Smooth muscle cell (in vitro differentiated cells): ENCODE measurements at regions not wholly inside any gene's neighbourhood (a gene's known extent, or its start where the extent isn't known, plus 50 kb on each side); places are given as distances from the start of the nearest gene placed in this dataset.

Experiments
- DNase-seq: peaks from one replicate; lab custom pipeline; 2025; ENCODE audit not compliant: unreplicated experiment; lab: John Stamatoyannopoulos, UW
- H2AFZ ChIP-seq: fragments of 200-600 bp; sonication (generic); 2 replicates; pipeline ENCODE4 v1.6.0; 2016; ENCODE audit warnings: antibody characterized with exemption, low read depth, mild to moderate bottlenecking
- H3F3A ChIP-seq: fragments of 200-600 bp; sonication (generic); 2 replicates; pipeline ENCODE4 v1.6.0; 2017; ENCODE audit warnings: antibody characterized with exemption, low read depth
- H3K27ac ChIP-seq: fragments of 200-600 bp; sonication (generic); 2 replicates; pipeline ENCODE4 v1.5.1; 2016; ENCODE audit warnings: low read depth, mild to moderate bottlenecking
- H3K27me3 ChIP-seq: fragments of 200-600 bp; sonication (generic); 2 replicates; pipeline ENCODE4 v1.6.1; 2016; ENCODE audit warnings: low read depth, mild to moderate bottlenecking
- H3K36me3 ChIP-seq: fragments of 200-600 bp; sonication (generic); 2 replicates; pipeline ENCODE4 v1.5.1; 2016; ENCODE audit warnings: low read depth
- H3K4me1 ChIP-seq: fragments of 200-600 bp; sonication (generic); 2 replicates; pipeline ENCODE4 v1.5.1; 2016; ENCODE audit warnings: low read depth
- H3K4me2 ChIP-seq: fragments of 200-600 bp; sonication (generic); 2 replicates; pipeline ENCODE4 v1.6.0; 2016; ENCODE audit warnings: mild to moderate bottlenecking
- H3K4me3 ChIP-seq: fragments of 200-600 bp; sonication (generic); 2 replicates; pipeline ENCODE4 v1.5.1; 2016; ENCODE audit warnings: mild to moderate bottlenecking
- H3K79me2 ChIP-seq: fragments of 200-600 bp; sonication (generic); 2 replicates; pipeline ENCODE4 v1.6.0; 2016; ENCODE audit warnings: low read depth, mild to moderate bottlenecking
- H3K9ac ChIP-seq: fragments of 200-600 bp; sonication (generic); 2 replicates; pipeline ENCODE4 v1.6.0; 2016; ENCODE audit warnings: low read depth
- H3K9me3 ChIP-seq: fragments of 200-600 bp; sonication (generic); replicated peaks from 2 replicates; pipeline ENCODE4 v1.5.1; 2016; ENCODE audit warnings: low read depth
- H4K20me1 ChIP-seq: fragments of 200-600 bp; sonication (generic); 2 replicates; pipeline ENCODE4 v1.6.0; 2016; ENCODE audit warnings: low read depth
- WGBS: methylation state at CpG from one replicate; pipeline ENCODE4 v1.1.7; 2016; ENCODE audit warnings: low lambda C conversion rate; 5-methylcytosine and 5-hydroxymethylcytosine counted together
- TF ChIP-seq, protein P1 (sequence below): fragments of 200-600 bp; sonication (generic); IDR thresholded peaks from 2 replicates; pipeline ENCODE4 v1.5.1; 2017; ENCODE audit warnings: borderline replicate concordance, mild to moderate bottlenecking, antibody characterized with exemption; ENCODE audit not compliant: insufficient read depth, poor library complexity, severe bottlenecking

DNA sequence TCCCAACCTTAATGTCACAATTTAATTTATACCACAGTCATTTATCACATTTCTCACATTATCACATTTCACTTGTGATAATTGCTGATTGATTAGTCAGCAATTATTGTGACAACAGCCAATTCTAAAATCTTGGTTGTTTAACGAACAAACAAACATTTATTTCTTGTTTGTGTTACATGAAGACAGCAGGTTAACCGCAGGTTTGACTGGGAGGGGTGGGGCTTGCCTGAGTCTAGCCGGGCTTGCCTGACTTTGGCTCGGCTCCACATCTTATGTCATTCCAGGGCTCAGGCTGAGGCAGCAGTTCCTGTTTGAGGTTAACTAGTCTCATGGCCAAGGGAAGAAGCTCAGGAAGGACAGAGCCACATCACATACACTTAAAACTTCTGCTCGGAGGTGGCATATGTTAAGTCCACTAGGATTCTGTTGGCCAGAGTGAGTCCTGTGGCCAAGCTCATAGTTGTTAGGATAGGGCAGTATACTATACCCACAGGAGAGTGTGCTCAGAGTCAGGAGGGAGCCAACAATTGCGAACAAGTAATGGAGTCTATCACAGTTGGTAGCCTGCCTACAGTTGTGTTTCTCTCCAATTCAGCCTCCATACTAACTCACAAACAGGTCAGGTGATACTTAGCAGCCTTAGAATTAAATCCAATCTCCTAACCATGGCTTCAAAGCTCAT, 90.0 kb upstream of the IFNGR1 start:
- Histone ChIP-seq H3K79me2 (no peaks in the 10 kb centered on the region), H3K27ac (no peak overlapping the region), H3F3A (no peaks in the 10 kb centered on the region), H3K9ac (no peak overlapping the region), H3K4me2 (peak overlapping the region; percentile 14), H4K20me1 (no peaks in the 10 kb centered on the region), H3K4me3 (no peak overlapping the region), H2AFZ (no peak overlapping the region), H3K4me1 (no peaks in the 10 kb centered on the region), H3K27me3 (no peaks in the 10 kb centered on the region), H3K9me3 (no peaks in the 10 kb centered on the region), H3K36me3 (no peaks in the 10 kb centered on the region)
- no peak for DNase-seq
- TF ChIP-seq, protein P1, sequence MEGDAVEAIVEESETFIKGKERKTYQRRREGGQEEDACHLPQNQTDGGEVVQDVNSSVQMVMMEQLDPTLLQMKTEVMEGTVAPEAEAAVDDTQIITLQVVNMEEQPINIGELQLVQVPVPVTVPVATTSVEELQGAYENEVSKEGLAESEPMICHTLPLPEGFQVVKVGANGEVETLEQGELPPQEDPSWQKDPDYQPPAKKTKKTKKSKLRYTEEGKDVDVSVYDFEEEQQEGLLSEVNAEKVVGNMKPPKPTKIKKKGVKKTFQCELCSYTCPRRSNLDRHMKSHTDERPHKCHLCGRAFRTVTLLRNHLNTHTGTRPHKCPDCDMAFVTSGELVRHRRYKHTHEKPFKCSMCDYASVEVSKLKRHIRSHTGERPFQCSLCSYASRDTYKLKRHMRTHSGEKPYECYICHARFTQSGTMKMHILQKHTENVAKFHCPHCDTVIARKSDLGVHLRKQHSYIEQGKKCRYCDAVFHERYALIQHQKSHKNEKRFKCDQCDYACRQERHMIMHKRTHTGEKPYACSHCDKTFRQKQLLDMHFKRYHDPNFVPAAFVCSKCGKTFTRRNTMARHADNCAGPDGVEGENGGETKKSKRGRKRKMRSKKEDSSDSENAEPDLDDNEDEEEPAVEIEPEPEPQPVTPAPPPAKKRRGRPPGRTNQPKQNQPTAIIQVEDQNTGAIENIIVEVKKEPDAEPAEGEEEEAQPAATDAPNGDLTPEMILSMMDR: no peak
- WGBS: 44% methylated on average over 6 of the region's 6 CpGs

DNA sequence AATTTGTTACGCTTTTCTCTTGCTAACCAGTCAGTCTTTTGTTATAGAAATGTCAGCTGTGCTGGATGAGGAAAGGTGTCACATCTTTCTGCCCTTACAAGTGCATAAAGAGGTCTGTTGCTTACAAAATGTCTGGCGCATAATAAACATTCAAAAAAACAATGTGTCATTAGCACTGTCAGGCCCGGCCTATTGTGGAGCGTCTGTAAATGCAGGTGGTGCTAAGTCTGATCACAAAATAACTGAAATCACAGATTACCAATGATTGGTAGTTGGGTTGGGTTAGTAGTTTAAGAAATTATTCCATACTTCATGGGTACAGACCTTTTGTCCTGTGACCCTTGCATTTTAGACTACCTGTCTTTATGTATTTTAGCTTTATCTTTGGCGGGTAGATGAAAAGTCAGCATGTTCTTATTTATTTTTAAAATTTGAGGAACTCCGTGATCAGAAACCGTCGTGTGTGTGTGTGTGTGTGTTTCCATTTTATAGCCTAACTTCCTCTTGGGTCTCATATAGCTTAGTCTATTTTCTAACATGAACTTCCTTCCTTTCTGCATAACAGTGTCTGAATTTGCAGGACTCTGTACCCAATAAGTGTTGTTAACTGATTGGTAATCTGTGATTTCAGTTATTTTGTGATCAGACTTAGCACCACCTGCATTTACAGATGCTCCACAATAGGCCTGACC, 88.1 kb upstream of the IFNGR1 start:
- H3K79me2 ChIP-seq: no peaks in the 10 kb centered on the region
- no peaks in the 10 kb centered on the region for H3K27me3 ChIP-seq
- H3K4me3 ChIP-seq: no peak overlapping the region
- H3K27ac ChIP-seq: no peak overlapping the region
- no peaks in the 10 kb centered on the region for H3K4me1 ChIP-seq
- no peak for DNase-seq
- H3K36me3 ChIP-seq: no peaks in the 10 kb centered on the region
- no peak overlapping the region for H3K4me2 ChIP-seq
- no peaks in the 10 kb centered on the region for H3F3A ChIP-seq
- TF ChIP-seq, protein P1: no peak
- H3K9me3 ChIP-seq: no peaks in the 10 kb centered on the region
- 97% methylated on average over 8 of the region's 8 CpGs for WGBS
- no peak overlapping the region for H2AFZ ChIP-seq
- H3K9ac ChIP-seq: no peak overlapping the region
- no peaks in the 10 kb centered on the region for H4K20me1 ChIP-seq

DNA sequence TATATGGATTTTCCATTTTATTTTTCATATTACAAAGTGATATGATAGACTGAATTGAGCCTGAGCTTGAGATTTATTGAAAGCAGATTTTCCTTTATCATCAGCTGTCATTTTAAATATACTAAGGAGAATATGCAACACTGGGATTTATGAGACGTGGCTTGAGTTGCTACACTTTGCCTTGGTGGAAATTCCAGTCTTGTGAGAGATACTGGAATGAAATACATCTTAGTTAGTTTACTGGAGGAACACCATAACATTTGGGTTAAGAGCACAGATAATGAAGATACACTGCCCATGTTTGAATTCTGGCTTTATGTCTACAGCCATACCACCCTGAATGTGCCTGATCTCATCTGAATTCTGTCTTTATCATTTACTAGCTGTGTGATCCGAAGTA, 86.5 kb upstream of the IFNGR1 start:
- Histone ChIP-seq H3K4me1 (no peaks in the 10 kb centered on the region), H3K9me3 (no peaks in the 10 kb centered on the region), H3K27me3 (no peaks in the 10 kb centered on the region), H3K4me3 (no peak overlapping the region), H3K36me3 (no peaks in the 10 kb centered on the region), H2AFZ (no peak overlapping the region), H3K79me2 (no peaks in the 10 kb centered on the region), H3K27ac (no peak overlapping the region), H3K4me2 (no peak overlapping the region), H3F3A (no peaks in the 10 kb centered on the region), H4K20me1 (no peaks in the 10 kb centered on the region), H3K9ac (no peak overlapping the region)
- no peak for DNase-seq
- TF ChIP-seq, protein P1: no peak
- 57% methylated on average over 2 of the region's 2 CpGs for WGBS
